WTC11 (cell line): ENCODE measurements at regions not wholly inside any gene's neighbourhood (a gene's known extent, or its start where the extent isn't known, plus 50 kb on each side); places are given as distances from the start of the nearest gene placed in this dataset.

Source experiments
- HMGA2 ChIP-seq: fragments of 250-450 bp; sonication (Bioruptor Pico); IDR thresholded peaks from 2 replicates; pipeline ENCODE4 v1.4.0; 2021; ENCODE audit warnings: mild to moderate bottlenecking, moderate library complexity
- SP1 ChIP-seq: sonication (generic); formaldehyde crosslinking; conservative IDR thresholded peaks from 2 replicates; pipeline ENCODE4 v1.8.1; 2022; ENCODE audit warnings: missing genetic modification reagents
- ZNF121 ChIP-seq: sonication (generic); formaldehyde crosslinking; IDR thresholded peaks from 2 replicates; pipeline ENCODE4 v1.8.0; 2023; ENCODE audit warnings: missing genetic modification reagents
- TF ChIP-seq, protein P1 (sequence below): fragments of 200-600 bp; IDR thresholded peaks from 2 replicates; pipeline ENCODE4 v1.8.0; 2022; ENCODE audit warnings: antibody characterized with exemption
- TF ChIP-seq, protein P2 (sequence below): sonication (generic); formaldehyde crosslinking; IDR thresholded peaks from 2 replicates; pipeline ENCODE4 v1.8.1; 2022; ENCODE audit warnings: low read depth, missing genetic modification reagents, borderline replicate concordance
- TF ChIP-seq, protein P3 (sequence below): sonication (generic); formaldehyde crosslinking; IDR thresholded peaks from 2 replicates; pipeline ENCODE4 v1.8.1; 2023; ENCODE audit warnings: mild to moderate bottlenecking, missing genetic modification reagents, moderate library complexity

DNA sequence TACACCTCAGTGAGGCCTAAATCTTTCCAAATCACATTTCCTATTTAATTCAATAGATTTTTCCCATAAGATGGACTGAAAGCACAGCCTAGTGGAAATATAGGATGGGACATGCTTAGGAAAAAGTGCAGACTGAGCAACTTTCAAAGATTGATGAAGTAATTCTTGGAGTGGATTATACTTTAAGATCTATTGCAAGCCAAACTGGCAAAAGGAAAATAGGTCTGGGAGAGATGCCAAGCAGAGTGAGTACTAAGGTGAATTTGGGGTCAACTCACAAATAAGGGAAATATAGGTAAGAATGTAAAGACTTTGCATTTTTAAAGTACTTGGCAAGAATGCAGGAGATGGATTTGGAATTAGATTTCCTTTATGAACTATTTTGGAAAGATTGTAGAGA, 170.2 kb upstream of the FOXG1 start:
- TF ChIP-seq SP1 (no peak), HMGA2 (CRISPR knock-in tag) (no peak), ZNF121 (CRISPR knock-in tag) (no peak)
- TF ChIP-seq, protein P1, sequence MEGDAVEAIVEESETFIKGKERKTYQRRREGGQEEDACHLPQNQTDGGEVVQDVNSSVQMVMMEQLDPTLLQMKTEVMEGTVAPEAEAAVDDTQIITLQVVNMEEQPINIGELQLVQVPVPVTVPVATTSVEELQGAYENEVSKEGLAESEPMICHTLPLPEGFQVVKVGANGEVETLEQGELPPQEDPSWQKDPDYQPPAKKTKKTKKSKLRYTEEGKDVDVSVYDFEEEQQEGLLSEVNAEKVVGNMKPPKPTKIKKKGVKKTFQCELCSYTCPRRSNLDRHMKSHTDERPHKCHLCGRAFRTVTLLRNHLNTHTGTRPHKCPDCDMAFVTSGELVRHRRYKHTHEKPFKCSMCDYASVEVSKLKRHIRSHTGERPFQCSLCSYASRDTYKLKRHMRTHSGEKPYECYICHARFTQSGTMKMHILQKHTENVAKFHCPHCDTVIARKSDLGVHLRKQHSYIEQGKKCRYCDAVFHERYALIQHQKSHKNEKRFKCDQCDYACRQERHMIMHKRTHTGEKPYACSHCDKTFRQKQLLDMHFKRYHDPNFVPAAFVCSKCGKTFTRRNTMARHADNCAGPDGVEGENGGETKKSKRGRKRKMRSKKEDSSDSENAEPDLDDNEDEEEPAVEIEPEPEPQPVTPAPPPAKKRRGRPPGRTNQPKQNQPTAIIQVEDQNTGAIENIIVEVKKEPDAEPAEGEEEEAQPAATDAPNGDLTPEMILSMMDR: no peak
- TF ChIP-seq, protein P2, sequence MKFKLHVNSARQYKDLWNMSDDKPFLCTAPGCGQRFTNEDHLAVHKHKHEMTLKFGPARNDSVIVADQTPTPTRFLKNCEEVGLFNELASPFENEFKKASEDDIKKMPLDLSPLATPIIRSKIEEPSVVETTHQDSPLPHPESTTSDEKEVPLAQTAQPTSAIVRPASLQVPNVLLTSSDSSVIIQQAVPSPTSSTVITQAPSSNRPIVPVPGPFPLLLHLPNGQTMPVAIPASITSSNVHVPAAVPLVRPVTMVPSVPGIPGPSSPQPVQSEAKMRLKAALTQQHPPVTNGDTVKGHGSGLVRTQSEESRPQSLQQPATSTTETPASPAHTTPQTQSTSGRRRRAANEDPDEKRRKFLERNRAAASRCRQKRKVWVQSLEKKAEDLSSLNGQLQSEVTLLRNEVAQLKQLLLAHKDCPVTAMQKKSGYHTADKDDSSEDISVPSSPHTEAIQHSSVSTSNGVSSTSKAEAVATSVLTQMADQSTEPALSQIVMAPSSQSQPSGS: no peak
- TF ChIP-seq, protein P3, sequence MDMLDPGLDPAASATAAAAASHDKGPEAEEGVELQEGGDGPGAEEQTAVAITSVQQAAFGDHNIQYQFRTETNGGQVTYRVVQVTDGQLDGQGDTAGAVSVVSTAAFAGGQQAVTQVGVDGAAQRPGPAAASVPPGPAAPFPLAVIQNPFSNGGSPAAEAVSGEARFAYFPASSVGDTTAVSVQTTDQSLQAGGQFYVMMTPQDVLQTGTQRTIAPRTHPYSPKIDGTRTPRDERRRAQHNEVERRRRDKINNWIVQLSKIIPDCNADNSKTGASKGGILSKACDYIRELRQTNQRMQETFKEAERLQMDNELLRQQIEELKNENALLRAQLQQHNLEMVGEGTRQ (CRISPR knock-in tag): no peak
